Glomerular visceral epithelial cell (primary cell): ENCODE measurements at regions not wholly inside any gene's neighbourhood (a gene's known extent, or its start where the extent isn't known, plus 50 kb on each side); places are given as distances from the start of the nearest gene placed in this dataset.

Experiments used
- DNase-seq: peaks from one replicate; pipeline ENCODE4 v3.0.0-alpha.2; 2016; ENCODE audit errors: extremely low spot score

DNA sequence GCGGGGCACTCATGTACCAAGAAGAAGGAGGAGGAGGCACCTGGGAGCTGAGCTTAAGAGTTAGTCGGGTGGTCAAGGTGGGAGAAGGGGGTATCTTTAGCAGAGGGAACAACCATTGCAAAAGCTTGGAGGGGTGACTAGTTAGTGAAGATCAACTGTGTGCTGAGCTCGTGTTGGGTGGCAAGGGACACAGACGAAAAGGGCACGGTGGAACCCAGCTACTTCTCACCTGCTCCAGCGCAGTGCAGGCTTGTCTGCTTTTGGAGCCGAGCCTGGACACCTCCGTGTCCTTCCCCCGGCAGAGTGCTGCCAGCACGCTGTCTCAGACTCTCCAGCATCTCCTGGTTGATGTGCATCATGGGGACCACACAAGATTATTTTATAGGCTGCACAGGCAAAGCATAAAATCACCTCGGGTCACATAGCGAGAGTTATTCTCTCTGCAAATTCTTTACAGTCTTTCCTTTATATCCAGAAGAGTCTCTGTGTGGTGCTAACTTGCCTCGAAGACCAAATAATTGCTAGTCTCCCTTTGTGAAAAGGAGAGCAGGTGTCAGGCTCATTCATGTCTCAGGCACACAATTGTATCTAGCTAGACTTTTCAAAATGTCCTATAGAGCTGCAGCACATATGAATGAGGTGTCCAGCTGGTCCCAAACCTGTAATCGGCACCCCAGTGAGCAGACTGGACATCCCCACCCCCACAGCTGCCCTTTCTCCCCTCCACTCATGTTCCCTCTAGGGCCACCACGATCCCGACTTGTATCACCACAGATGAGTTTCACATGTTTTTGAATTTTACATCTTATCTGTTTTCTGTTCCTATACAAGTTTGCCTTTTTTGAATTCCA, 123.4 kb downstream of the CEBPB start:
- no peak for DNase-seq

GRCh38 chr20:50314678-50315335, 124.2 kb downstream of the CEBPB start:
- DNase-seq = no peak

DNA sequence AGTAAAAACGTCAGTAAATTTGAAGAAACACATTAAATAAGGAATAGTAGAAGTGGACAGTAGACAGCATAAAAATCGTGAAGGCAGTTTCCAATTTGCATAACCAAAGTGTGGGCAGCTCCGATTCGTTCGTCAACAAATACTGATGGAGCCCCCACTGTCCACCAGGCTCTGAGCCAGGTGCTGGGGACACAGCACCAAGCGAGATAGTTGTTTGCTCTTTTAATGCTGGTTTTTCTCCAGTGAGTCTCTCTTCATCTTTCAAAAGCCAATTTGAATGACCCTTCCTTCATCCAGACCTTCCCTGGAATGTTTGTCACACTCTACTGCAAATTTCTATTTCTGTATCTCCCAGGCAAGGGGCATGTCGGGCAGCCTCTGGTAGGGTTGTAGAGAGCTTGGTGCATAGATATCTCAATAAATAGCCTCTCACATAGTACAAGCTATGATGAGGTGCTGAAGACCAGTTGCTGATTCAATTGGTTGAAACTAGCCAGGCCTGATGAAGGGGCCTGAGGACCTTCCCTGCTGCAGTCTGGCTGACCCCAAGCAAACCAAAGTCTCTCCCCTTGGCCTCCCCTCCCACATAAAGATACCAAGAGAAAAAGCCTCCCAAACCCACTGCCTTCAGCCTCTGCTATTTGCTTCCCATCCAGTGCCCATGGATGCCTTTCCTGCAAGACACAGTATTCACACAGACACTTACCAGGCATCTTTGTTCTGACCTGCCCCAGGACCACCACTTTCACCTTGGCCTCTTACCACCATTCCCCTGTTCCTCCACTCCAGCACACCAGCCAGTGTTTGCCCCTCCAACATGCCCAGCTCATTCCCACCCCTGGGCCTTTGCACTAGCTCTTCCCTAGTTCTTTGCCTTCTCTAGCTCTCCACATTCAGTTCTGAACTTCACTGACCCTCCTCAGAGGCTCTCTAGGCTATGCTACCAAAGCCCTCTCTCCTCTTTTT, 125.2 kb downstream of the CEBPB start:
- DNase-seq = no peak

DNA sequence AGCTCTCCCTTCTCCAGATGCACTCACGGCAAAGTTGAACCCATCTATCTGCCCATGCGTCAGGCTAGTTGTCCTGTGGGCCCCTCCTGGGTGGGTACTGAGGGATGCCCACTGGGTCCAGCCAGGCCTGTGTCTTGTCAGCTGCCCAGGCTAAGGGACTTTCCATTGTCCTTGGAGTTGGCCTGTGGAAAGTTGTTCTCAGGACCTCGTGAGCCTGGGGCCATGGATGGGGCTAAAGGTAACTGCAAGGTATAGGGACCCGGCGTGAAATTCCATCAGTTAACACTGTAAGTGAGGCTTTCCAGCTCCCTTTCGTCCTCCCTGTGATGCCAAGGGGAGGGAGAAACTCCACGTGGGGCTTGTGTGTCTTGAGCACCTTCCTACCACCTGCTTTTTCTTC, 126.5 kb downstream of the CEBPB start:
- no peak for DNase-seq

- no peak for DNase-seq
Observed at GRCh38 chr20:50317609-50318008, 127.0 kb downstream of the CEBPB start.

DNA sequence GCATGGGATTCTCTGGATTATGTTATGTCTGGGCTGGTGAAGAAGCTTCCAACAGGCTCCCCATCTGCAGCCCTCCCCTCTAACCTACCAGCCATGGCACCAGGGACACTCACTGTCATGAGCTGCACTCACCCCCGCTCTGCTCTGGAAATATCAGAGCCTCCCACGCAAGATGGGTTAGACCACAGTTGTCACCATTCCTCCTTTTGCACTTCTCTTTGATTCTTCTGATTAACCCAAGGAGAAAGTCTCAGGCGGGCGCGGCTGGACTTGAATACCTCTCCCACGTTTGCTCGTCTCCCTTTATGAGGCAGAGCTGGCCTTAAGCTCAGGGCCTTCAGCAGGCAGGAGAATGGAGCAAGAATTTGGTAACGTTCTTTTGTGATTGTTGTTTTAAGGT, 128.1 kb downstream of the CEBPB start:
- no peak for DNase-seq

DNA sequence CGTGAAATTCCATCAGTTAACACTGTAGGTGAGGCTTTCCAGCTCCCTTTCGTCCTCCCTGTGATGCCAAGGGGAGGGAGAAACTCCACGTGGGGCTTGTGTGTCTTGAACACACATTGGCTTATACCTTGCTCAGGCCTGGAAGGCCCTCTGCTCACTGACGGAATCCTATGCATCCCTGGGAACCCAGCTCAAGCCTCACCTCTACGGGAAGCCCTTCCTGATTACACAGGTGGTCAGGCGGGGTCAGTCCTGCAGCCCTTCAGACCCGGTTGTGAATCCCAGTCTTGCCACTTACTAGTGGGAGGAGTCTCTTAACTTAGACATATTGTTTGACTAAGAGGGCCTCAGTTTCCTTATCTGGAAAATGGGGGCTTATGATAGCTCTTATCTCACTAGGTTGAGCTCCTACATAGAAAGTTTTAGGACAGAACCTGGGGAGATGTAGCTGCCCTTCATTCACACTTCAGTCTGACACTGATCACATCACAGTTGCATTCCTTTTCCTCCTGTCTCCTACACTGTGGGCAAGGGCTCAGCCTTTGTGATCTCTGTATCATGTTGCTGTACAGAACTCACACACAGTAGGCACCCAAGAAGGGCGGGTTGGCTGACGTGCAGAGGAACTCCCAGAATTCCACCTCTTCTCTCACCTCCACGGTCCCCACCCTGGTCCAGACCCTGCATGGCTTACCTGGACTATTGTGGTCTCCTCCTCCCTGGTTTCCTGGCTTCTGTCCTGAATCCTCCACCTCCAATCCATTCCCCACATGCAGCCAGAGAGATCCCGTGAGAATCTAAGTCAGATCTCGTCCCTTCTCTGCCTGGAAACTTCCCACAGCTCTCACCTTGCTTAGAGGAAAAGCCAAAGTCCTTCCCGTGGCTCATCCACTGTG, 129.6 kb downstream of the CEBPB start:
- DNase-seq = no peak

- peak; percentile 99 for DNase-seq
Observed at GRCh38 chr20:50320901-50321796, 130.5 kb downstream of the CEBPB start.

DNA sequence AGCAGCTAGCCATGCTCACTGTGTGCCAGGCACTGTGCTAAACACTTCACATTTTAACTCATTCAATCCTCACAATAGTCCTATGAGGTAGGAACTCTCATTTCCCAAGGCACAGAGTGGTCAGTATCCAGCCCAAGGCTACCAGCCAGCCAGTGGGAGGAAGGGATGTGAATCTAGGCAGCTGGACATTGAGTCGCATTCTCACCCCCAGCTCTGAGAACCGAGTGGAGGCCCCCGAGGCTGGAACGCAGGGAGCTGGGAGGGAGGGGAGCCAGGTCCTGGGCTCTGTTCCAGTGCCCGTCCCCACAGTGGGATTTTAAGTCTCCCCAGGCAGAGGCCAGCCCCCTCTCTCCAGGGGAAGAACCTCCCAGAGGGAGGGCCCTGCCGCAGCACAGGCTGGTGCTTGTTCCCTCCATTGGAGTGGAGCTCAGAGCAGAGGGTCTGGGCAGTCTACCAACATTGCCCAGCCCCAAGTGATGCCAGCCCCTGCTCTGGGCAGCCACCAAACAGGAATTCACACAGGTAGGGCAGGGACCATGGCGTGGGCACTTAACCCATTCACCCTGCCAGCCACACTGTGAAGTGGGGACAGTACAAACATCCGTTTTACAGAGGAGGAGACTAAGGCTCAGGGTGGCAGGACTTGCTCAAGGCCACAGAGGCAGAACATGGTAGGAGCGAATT, 131.3 kb downstream of the CEBPB start:
- DNase-seq = no peak

DNA sequence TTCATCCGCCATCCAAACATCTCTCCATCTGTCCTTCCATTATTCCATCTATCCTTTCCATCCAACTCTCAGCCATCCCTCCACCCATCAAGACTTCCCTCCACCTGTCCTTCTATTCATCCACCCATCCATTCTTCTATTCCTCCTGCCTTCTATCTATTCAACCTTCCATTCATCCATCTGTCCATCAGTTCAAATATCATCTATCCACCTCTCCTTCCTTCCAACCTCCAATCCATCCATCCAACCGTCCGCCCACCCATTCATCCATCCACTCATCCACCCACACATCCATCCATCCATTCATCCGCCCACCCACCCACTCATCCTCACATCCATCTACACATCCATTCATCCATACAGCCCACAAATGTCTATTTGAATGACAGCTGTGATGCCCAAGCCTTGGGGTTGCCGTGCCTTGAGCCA, 132.1 kb downstream of the CEBPB start:
- no peak for DNase-seq

GRCh38 chr20:50323209-50323608, 132.6 kb downstream of the CEBPB start:
- DNase-seq = no peak

- no peak for DNase-seq
Observed at GRCh38 chr20:50323777-50324775, 133.4 kb downstream of the CEBPB start.

- DNase-seq = no peak
Observed at GRCh38 chr20:50325215-50325614, 134.6 kb downstream of the CEBPB start.

GRCh38 chr20:50325651-50326050, 135.0 kb downstream of the CEBPB start:
- DNase-seq = no peak

DNA sequence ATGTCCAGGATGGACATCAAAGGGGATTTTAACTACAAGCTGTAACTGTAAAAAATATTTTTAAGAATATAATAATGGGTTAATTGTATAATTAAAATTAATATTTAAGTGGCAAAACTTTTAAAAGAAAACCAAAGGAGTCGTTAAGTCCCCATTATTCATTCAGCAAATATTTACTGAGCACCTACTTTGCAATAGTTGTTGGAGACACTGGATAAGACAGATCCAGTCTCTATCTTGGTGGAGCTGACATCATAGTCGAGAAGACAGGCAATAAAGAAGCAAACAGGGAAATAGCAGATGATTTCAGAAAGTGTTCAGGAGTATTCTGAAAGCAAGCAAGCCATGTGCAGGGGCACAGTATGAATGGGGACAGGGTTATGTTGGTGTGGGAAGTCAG, 137.0 kb downstream of the CEBPB start:
- no peak for DNase-seq

- DNase-seq = no peak
Observed at GRCh38 chr20:50328222-50328979, 137.8 kb downstream of the CEBPB start.
